Neural cell (in vitro differentiated cells): ENCODE measurements at regions not wholly inside any gene's neighbourhood (a gene's known extent, or its start where the extent isn't known, plus 50 kb on each side); places are given as distances from the start of the nearest gene placed in this dataset.
"Not testable (repeated sequence)": the region's sequence is repeated elsewhere in the genome, so short reads cannot be mapped to it uniquely, and the experiment has no call there.

Source experiments
- CTCF ChIP-seq: fragments of 450-650 bp; IDR thresholded peaks from 2 replicates; pipeline ENCODE4 v1.5.1; 2014; ENCODE audit warnings: antibody characterized with exemption, mild to moderate bottlenecking, moderate library complexity; ENCODE audit not compliant: poor library complexity, severe bottlenecking
- EP300 ChIP-seq: fragments of 450-650 bp; conservative IDR thresholded peaks from 2 replicates; pipeline ENCODE4 v1.6.1; 2014; ENCODE audit warnings: antibody characterized with exemption, mild to moderate bottlenecking, moderate library complexity; ENCODE audit not compliant: poor library complexity, severe bottlenecking
- EZH2 ChIP-seq: fragments of 200-600, 300-800 bp; shearing (Covaris generic), sonication (generic); IDR thresholded peaks from 2 replicates; pipeline ENCODE4 v1.6.1; 2014; ENCODE audit warnings: antibody characterized with exemption, low read length, borderline replicate concordance, mild to moderate bottlenecking; ENCODE audit not compliant: insufficient read depth, poor library complexity, severe bottlenecking
- POLR2AphosphoS5 ChIP-seq: IDR thresholded peaks from 2 replicates; pipeline ENCODE4 v1.6.1; 2012
- RAD21 ChIP-seq: fragments of 450-650 bp; conservative IDR thresholded peaks from 2 replicates; pipeline ENCODE4 v1.6.1; 2014; ENCODE audit warnings: antibody characterized with exemption, mild to moderate bottlenecking, moderate library complexity
- TAF1 ChIP-seq: IDR thresholded peaks from 2 replicates; pipeline ENCODE4 v1.6.1; 2012; ENCODE audit warnings: low read depth
- TF ChIP-seq, protein P1 (sequence below): IDR thresholded peaks from 2 replicates; pipeline ENCODE4 v1.6.1; 2012; ENCODE audit warnings: borderline replicate concordance

GRCh38 chr10:64120301-64120980 is 599.2 kb downstream of the REEP3 start:
- not testable (repeated sequence) for TF ChIP-seq CTCF, POLR2AphosphoS5, EZH2, RAD21, EP300, TAF1
- TF ChIP-seq, protein P1, sequence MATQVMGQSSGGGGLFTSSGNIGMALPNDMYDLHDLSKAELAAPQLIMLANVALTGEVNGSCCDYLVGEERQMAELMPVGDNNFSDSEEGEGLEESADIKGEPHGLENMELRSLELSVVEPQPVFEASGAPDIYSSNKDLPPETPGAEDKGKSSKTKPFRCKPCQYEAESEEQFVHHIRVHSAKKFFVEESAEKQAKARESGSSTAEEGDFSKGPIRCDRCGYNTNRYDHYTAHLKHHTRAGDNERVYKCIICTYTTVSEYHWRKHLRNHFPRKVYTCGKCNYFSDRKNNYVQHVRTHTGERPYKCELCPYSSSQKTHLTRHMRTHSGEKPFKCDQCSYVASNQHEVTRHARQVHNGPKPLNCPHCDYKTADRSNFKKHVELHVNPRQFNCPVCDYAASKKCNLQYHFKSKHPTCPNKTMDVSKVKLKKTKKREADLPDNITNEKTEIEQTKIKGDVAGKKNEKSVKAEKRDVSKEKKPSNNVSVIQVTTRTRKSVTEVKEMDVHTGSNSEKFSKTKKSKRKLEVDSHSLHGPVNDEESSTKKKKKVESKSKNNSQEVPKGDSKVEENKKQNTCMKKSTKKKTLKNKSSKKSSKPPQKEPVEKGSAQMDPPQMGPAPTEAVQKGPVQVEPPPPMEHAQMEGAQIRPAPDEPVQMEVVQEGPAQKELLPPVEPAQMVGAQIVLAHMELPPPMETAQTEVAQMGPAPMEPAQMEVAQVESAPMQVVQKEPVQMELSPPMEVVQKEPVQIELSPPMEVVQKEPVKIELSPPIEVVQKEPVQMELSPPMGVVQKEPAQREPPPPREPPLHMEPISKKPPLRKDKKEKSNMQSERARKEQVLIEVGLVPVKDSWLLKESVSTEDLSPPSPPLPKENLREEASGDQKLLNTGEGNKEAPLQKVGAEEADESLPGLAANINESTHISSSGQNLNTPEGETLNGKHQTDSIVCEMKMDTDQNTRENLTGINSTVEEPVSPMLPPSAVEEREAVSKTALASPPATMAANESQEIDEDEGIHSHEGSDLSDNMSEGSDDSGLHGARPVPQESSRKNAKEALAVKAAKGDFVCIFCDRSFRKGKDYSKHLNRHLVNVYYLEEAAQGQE: not testable (repeated sequence)
